Esophagus (tissue), 2 donors: ENCODE measurements at regions not wholly inside any gene's neighbourhood (a gene's known extent, or its start where the extent isn't known, plus 50 kb on each side); places are given as distances from the start of the nearest gene placed in this dataset.

ENCODE experiments used
- H3K27ac ChIP-seq, 2 donors: one replicate each; pipeline ENCODE4 v1.5.1; 2013; ENCODE audit warnings: low read depth in 2 of 2, mild to moderate bottlenecking in 2 of 2, inconsistent platforms in 1 of 2, low read length in 1 of 2, moderate library complexity in 1 of 2
- H3K27me3 ChIP-seq, 2 donors: one replicate each; pipeline ENCODE4 v1.6.1; 2013; ENCODE audit warnings: low read length in 2 of 2, control low read depth in 1 of 2, mild to moderate bottlenecking in 1 of 2; ENCODE audit not compliant: insufficient read depth in 2 of 2, control insufficient read depth in 1 of 2
- H3K36me3 ChIP-seq, 2 donors: one replicate each; pipeline ENCODE4 v1.6.1; 2013; ENCODE audit warnings: low read length in 1 of 2; ENCODE audit not compliant: control insufficient read depth in 2 of 2, insufficient read depth in 2 of 2
- H3K4me1 ChIP-seq, 2 donors: one replicate each; pipeline ENCODE4 v1.6.1; 2013; ENCODE audit warnings: low read length in 1 of 2; ENCODE audit not compliant: control insufficient read depth in 2 of 2, insufficient read depth in 2 of 2
- H3K4me3 ChIP-seq, 2 donors: one replicate each; pipeline ENCODE4 v1.5.1; 2013; ENCODE audit warnings: low read length in 2 of 2, mild to moderate bottlenecking in 2 of 2, low read depth in 1 of 2, moderate library complexity in 1 of 2
- H3K9me3 ChIP-seq, 2 donors: one replicate each; pipeline ENCODE4 v1.6.1; 2013; ENCODE audit warnings: mild to moderate bottlenecking in 2 of 2, low read depth in 1 of 2, low read length in 1 of 2, moderate library complexity in 1 of 2; ENCODE audit not compliant: control insufficient read depth in 2 of 2, insufficient read depth in 1 of 2
- WGBS, 2 donors: extraction: QIAGEN DNeasy Blood & Tissue Kit; methylation state at CpG; one replicate each; pipeline ENCODE4 v1.1.7; 2013; 5-methylcytosine and 5-hydroxymethylcytosine counted together
- donor health status: healthy with polysubstance abuse.
- donor health status: Bipolar disorder and iron deficiency.

GRCh38 chr6:113289166-113289565 lies 568.0 kb upstream of the MARCKS start:
- no peak overlapping the region for H3K4me3 ChIP-seq
- no peaks in the 10 kb centered on the region for H3K9me3 ChIP-seq
- H3K27me3 ChIP-seq, result no peaks in the 10 kb centered on the region
- H3K36me3 ChIP-seq, result no peaks in the 10 kb centered on the region
- WGBS, 2 donors, result 90% methylated on average over 6 of the region's 6 CpGs
- H3K4me1 ChIP-seq, result no peaks in the 10 kb centered on the region
- H3K27ac ChIP-seq, result no peak overlapping the region

DNA sequence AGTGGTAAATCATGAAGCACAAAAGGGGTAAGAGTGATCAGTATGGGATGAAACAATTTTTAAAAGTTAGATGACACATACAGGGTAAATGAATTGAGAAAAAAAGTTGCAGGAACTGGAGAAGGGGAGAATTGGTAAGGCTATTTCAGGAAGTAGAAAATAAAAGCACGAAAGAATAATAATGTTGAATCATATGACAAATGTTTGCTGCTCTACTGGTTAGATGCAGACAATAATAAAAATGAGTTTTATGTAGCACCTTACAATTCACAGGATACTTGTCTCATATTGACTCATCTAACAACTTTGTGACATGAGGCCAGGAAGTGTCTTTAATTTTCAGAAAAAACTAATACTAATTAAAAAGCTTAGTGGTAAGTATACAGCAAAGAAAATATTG lies 566.5 kb upstream of the MARCKS start:
- Histone ChIP-seq H3K27me3 (no peaks in the 10 kb centered on the region), H3K4me3 (no peak overlapping the region), H3K9me3 (no peaks in the 10 kb centered on the region), H3K27ac (peak overlapping the region in 1 of 2 donors; percentile 55), H3K4me1 (no peaks in the 10 kb centered on the region), H3K36me3 (no peaks in the 10 kb centered on the region)
- WGBS, 2 donors, result 66 to 81% methylated on average over 1 of the region's 1 CpG

DNA sequence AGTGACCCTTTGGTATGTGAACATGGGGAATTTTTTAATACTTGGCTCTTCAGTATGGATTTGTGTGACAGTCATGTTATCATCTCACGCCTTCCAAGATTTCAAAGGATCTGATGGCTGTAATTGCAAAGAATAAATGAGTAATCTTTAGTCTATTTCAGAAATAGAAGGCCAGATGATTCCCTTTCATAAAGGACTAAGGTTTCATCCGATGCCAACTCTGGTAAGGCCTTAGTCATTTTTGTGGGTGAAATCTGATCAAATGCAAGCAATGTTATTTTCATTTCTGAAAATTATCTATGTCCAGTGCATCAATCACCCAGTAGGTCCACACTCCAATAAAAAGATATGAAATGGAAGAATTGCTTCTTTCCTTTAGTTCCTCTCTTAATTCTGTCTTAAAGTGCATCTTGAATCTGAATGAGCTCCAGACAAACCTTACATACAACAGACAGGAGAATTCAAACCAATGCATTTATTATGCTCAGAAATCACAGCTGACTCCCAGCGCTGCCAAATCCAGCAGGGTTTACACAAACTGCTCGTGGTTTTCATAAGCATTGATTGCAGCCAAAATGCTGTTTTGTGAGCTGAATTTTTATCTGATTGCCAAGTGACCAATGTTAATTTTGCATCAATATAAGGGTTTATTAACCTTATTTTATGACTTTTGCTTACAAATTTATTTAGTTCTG lies 565.2 kb upstream of the MARCKS start:
- no peak overlapping the region for H3K4me3 ChIP-seq
- H3K27ac ChIP-seq, result no peak overlapping the region
- 64 to 77% methylated on average over 4 of the region's 4 CpGs for WGBS, 2 donors
- no peaks in the 10 kb centered on the region for H3K27me3 ChIP-seq
- H3K9me3 ChIP-seq, result no peaks in the 10 kb centered on the region
- H3K36me3 ChIP-seq, result no peaks in the 10 kb centered on the region
- no peaks in the 10 kb centered on the region for H3K4me1 ChIP-seq

DNA sequence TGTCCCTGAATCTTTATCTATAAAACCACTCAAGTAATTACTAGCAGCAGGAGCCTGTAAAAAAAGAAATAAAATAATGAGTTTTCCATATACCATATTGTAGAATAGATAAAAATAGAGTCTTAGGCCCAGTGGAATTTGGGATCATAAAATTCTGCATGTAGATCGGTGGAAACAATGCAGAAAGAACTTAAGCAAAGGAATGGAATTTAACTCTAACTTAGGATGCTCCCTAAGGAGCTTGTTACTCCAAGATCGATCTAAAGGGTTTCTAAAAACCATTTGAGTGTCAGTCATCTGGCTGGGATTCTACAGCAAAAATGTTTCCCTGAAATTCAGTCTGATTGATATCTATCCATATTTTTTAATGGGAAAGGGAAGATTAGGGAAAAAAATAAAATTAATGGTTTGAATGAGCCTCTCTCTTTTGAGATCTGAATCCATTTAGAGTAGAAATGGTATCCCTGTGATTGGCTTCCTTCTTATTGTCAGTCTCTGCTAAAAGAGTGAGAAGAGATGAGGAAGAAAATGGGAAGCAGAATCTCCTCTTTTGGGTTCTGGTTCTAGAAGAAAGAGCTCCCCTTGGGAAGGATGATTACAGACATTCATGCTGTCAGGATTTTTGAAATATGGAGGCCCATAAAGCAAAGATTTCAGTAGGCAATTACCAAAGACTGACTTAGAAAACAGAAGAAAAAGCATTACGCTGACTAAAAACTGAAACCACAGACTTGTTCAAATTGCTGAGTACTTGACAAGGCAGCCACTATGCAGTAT lies 564.3 kb upstream of the MARCKS start:
- Histone ChIP-seq H3K4me3 (no peak overlapping the region), H3K27me3 (no peaks in the 10 kb centered on the region), H3K27ac (no peak overlapping the region), H3K4me1 (no peaks in the 10 kb centered on the region), H3K36me3 (no peaks in the 10 kb centered on the region), H3K9me3 (no peaks in the 10 kb centered on the region)
- WGBS, 2 donors, result 73 to 79% methylated on average over 3 of the region's 3 CpGs

- Histone ChIP-seq H3K9me3 (no peaks in the 10 kb centered on the region), H3K27ac (no peak overlapping the region), H3K36me3 (no peaks in the 10 kb centered on the region), H3K27me3 (no peaks in the 10 kb centered on the region), H3K4me3 (no peak overlapping the region), H3K4me1 (no peaks in the 10 kb centered on the region)
Observed at GRCh38 chr6:113293423-113293740, 563.8 kb upstream of the MARCKS start.

DNA sequence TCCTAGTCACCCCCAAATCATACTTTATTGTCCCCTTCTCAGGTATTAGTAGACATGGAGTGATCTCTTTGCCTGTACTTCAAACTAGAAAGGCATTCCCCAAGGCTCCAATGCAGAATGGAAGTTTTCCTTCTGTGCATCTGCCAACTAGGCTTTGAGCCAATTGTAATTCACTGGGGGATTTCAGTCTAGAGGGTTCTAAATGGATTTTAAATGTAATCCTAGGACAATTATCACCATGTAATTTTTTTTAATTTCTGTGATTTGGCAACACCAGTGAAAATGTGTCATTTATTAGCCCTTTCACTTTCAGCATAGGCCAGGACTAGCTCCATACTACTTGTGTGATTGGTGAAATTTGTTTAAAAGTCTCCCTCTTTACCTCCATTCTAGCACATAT lies 557.6 kb upstream of the MARCKS start:
- Histone ChIP-seq H3K9me3 (no peaks in the 10 kb centered on the region), H3K27me3 (no peaks in the 10 kb centered on the region), H3K36me3 (no peaks in the 10 kb centered on the region), H3K4me1 (no peaks in the 10 kb centered on the region), H3K4me3 (no peak overlapping the region), H3K27ac (no peak overlapping the region)

DNA sequence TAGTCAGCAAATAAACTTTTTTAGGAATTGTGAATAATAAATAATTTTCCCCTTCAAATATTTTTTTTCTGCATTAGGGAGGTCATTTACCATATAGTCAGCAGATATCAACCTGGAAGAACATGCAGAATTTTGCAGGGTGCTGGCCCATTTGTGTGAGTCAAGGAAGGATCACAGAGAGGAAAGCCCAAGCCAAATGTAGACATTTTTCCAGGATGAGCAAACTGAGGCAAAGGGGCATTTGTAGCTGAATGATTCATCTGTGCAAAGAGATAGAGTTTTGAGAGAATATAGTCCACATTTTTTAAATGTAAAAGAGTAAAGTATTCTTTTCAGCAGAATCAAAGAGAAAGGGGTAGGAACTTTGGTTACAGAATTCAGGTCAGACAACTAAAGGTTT lies 555.5 kb upstream of the MARCKS start:
- Histone ChIP-seq H3K9me3 (no peaks in the 10 kb centered on the region), H3K27me3 (no peaks in the 10 kb centered on the region), H3K27ac (no peak overlapping the region), H3K4me1 (no peaks in the 10 kb centered on the region), H3K4me3 (no peak overlapping the region), H3K36me3 (no peaks in the 10 kb centered on the region)

- 87 to 97% methylated on average over 1 of the region's 1 CpG for WGBS, 2 donors
- Histone ChIP-seq H3K4me1 (no peaks in the 10 kb centered on the region), H3K9me3 (no peaks in the 10 kb centered on the region), H3K36me3 (no peaks in the 10 kb centered on the region), H3K27ac (no peak overlapping the region), H3K27me3 (no peaks in the 10 kb centered on the region), H3K4me3 (no peak overlapping the region)
Observed at GRCh38 chr6:113304116-113304515, 553.0 kb upstream of the MARCKS start.

DNA sequence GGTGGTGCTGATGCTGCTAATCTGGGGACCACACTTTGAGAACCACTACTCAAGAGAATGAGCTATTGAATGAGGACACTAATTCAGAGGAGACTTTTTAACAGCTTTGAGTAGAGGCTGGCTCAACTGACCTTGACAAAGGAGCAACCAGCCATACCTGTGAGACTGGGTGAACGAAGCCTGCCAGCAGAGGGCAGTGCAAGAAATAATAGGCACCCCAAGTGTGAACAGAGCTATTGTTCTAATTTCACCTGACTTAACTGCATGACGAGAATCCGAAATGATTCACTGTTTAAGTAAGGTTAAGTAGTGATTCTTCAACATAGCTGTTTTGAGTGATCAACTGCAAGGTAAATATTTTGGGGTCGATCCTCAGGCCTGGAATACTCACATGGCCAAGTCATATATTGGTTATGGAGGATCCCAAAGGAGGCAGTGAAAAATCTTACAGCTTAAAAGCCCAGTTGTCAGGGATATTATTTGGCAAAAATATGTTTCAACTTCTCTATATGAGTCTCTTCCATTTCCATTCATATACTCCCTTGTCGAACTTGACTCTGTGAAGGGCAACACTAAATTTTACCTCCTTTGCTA lies 550.5 kb upstream of the MARCKS start:
- Histone ChIP-seq H3K4me1 (no peaks in the 10 kb centered on the region), H3K4me3 (no peak overlapping the region), H3K9me3 (no peaks in the 10 kb centered on the region), H3K27ac (no peak overlapping the region), H3K27me3 (no peaks in the 10 kb centered on the region), H3K36me3 (no peaks in the 10 kb centered on the region)
- WGBS, 2 donors, result 57 to 62% methylated on average over 5 of the region's 5 CpGs

GRCh38 chr6:113308266-113308665 lies 548.9 kb upstream of the MARCKS start:
- WGBS, 2 donors, result 90 to 95% methylated on average over 2 of the region's 2 CpGs
- Histone ChIP-seq H3K27ac (no peak overlapping the region), H3K27me3 (no peaks in the 10 kb centered on the region), H3K4me3 (no peak overlapping the region), H3K9me3 (no peaks in the 10 kb centered on the region), H3K4me1 (no peaks in the 10 kb centered on the region), H3K36me3 (no peaks in the 10 kb centered on the region)
